ENCODE measurements at regions not wholly inside any gene's neighbourhood (a gene's known extent, or its start where the extent isn't known, plus 50 kb on each side); places are given as distances from the start of the nearest gene placed in this dataset.
"Not testable (repeated sequence)": the region's sequence is repeated elsewhere in the genome, so short reads cannot be mapped to it uniquely, and the experiment has no call there.

DNA sequence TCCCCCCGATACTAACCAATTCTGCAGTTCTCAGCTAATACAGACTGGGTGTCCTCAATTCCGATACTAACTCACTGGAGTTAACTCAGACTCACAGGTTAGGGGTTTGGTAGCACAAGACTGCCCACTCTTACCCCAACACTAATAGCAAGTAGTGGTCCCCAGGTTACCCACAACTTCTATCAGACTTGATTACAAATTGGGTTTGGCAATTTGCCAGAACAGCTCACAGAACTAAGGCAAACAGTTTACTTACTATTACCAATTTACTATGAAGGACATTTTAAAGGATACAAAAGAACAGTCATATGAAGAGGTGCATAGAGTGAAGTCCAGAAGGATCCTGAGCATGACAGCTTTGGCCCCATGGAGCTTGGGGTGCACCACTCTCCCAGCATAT lies 201.8 kb upstream of the VCX start:
- FAIRE-seq: no peak
- TF ChIP-seq POLR2A (IDR thresholded peaks at IDR 0.05; ENCODE audit: low read depth, low read length): no peak
- TF ChIP-seq POU2F2 (IDR thresholded peaks at IDR 0.05; ENCODE audit: low read depth, low read length): no peak
- TF ChIP-seq SPI1 (IDR thresholded peaks at IDR 0.05; ENCODE audit: low read depth, low read length): no peak
- no peak for TF ChIP-seq PAX5 (IDR thresholded peaks at IDR 0.05; ENCODE audit: insufficient read depth, low read length, severe bottlenecking)
- no peak for TF ChIP-seq POLR2AphosphoS5 (IDR thresholded peaks at IDR 0.05; ENCODE audit: low read depth, low read length)
- TF ChIP-seq TAF1 (IDR thresholded peaks at IDR 0.05; ENCODE audit: low read depth, low read length): no peak
- DNase-seq (ENCODE audit: insufficient read length, low spot score): no peak

DNA sequence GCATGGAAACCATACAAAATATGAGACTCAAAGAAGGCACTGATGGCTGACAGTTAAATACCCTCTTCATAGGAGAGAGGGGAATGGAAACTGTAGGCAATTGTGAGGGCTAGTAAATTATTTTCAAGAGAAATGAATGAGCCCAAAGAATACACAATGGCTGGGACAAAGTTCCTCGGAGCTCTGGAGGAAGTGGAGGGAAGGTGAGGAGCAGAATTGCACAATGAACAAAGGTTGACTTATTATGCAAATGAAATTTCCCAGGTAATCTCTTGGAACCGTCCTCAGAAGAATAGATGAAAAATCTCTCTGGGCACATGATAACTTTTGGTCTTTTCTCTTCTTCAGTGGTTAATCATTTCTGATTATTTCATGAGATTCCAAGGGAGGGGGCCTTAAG lies 202.6 kb upstream of the VCX start:
- DNase-seq (ENCODE audit: insufficient read length, low spot score) (no peak), FAIRE-seq (no peak)
- no peak for TF ChIP-seq POLR2AphosphoS5 (IDR thresholded peaks at IDR 0.05; ENCODE audit: low read depth, low read length)
- TF ChIP-seq POLR2A (IDR thresholded peaks at IDR 0.05; ENCODE audit: low read depth, low read length): no peak
- no peak for TF ChIP-seq POU2F2 (IDR thresholded peaks at IDR 0.05; ENCODE audit: low read depth, low read length)
- no peak for TF ChIP-seq TAF1 (IDR thresholded peaks at IDR 0.05; ENCODE audit: low read depth, low read length)
- TF ChIP-seq SPI1 (IDR thresholded peaks at IDR 0.05; ENCODE audit: low read depth, low read length): no peak
- TF ChIP-seq PAX5 (IDR thresholded peaks at IDR 0.05; ENCODE audit: insufficient read depth, low read length, severe bottlenecking): no peak

DNA sequence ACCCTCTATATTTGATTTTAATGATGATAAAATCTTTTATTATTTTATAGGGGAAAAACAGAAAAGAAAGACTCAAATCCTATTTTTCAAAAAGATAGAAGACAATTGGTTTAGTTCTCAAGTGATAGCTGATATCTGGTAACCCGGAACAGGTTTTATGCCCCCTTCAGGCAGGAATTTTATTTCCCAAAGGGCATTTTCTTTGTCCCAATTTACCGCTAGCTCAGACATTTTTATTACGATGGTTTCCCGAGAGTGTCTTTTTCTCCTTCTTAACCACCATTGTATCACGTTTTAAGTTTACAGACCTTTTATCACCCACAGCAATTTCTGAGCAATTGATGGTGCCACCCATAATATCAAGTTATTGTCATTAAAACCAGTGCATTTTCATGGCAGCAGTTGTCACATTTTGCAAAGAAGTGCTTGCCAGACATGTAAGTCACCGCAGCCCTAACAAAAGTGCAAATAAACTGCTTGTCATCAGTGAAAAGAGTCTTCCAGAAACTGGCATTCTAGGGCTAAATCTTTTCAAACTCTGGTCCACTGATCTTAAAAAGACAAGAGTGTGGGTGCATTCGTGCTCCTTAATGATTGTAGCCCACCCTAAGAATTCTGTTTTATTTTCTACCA lies 204.8 kb upstream of the VCX start:
- FAIRE-seq (no peak), DNase-seq (ENCODE audit: insufficient read length, low spot score) (no peak)
- TF ChIP-seq SPI1 (IDR thresholded peaks at IDR 0.05; ENCODE audit: low read depth, low read length) (no peak), TAF1 (IDR thresholded peaks at IDR 0.05; ENCODE audit: low read depth, low read length) (no peak)

DNA sequence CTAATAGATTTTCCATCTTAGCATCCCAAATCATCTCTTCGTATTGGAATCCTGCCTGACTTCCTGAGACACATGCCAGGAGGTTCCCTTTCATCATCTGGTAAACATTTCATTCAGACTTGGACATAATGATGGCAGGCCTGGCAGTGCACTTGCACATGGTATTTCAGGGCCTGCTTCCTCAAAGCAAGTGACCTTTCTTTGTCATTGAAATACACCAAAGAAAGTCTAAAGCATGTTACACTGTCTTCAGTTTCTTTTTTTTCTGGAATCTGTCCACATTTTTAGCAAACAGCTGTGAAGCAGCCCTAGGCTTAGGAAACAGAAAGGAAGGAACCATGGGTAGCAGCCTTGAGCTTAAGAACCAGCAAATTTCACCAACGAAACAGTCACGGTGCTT lies 205.9 kb upstream of the VCX start:
- no peak for DNase-seq (ENCODE audit: insufficient read length, low spot score)
- no peak for FAIRE-seq
- TF ChIP-seq SPI1 (IDR thresholded peaks at IDR 0.05; ENCODE audit: low read depth, low read length) (no peak), POLR2AphosphoS5 (IDR thresholded peaks at IDR 0.05; ENCODE audit: low read depth, low read length) (no peak), POLR2A (IDR thresholded peaks at IDR 0.05; ENCODE audit: low read depth, low read length) (no peak), PAX5 (IDR thresholded peaks at IDR 0.05; ENCODE audit: insufficient read depth, low read length, severe bottlenecking) (no peak), POU2F2 (IDR thresholded peaks at IDR 0.05; ENCODE audit: low read depth, low read length) (no peak), TAF1 (IDR thresholded peaks at IDR 0.05; ENCODE audit: low read depth, low read length) (no peak)

DNA sequence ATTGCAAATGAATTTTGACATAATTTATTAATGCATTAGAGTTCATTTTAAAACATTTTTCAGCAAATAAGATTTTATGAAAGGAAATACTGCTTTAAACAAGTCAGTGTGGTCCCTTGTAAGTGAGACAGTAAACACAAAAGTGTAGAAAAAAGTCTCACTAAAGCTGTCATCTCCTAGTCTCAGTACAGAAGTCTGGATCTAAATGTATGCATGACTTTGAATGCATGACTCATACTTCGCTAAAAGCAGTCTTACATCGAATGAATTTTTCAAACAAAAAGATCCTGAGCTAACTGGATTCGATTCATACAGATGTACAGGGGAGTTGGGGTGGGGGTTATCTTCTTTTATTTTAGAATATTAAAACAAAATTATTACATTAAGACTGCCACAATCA lies 207.4 kb upstream of the VCX start:
- no peak for TF ChIP-seq POLR2AphosphoS5 (IDR thresholded peaks at IDR 0.05; ENCODE audit: low read depth, low read length)
- no peak for TF ChIP-seq POU2F2 (IDR thresholded peaks at IDR 0.05; ENCODE audit: low read depth, low read length)
- TF ChIP-seq POLR2A (IDR thresholded peaks at IDR 0.05; ENCODE audit: low read depth, low read length): no peak
- TF ChIP-seq PAX5 (IDR thresholded peaks at IDR 0.05; ENCODE audit: insufficient read depth, low read length, severe bottlenecking): no peak
- no peak for TF ChIP-seq SPI1 (IDR thresholded peaks at IDR 0.05; ENCODE audit: low read depth, low read length)
- no peak for TF ChIP-seq TAF1 (IDR thresholded peaks at IDR 0.05; ENCODE audit: low read depth, low read length)
- no peak for FAIRE-seq
- DNase-seq (ENCODE audit: insufficient read length, low spot score): no peak

DNA sequence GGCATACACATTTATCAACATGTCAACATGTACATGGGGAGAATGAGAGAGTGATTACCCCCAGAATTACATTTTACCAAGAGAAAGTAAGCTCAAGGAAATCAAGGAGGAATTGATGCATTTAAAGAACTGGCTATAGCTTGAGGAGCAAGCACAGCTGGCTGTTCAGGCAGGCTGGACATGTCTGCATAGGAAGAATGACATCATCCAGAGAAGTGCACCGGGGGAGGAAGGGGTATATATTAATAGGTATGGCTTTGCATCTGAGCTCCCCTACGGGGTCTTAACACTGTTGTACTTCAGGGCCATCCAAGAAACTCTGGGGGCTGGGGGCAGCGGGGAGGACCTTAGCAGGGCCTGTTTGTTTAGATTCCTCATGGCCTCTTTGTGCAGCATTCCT lies 222.4 kb upstream of the VCX start:
- FAIRE-seq (no peak), DNase-seq (ENCODE audit: insufficient read length, low spot score) (no peak)
- TF ChIP-seq POU2F2 (IDR thresholded peaks at IDR 0.05; ENCODE audit: low read depth, low read length): no peak
- TF ChIP-seq PAX5 (IDR thresholded peaks at IDR 0.05; ENCODE audit: insufficient read depth, low read length, severe bottlenecking): no peak
- no peak for TF ChIP-seq SPI1 (IDR thresholded peaks at IDR 0.05; ENCODE audit: low read depth, low read length)
- no peak for TF ChIP-seq TAF1 (IDR thresholded peaks at IDR 0.05; ENCODE audit: low read depth, low read length)

DNA sequence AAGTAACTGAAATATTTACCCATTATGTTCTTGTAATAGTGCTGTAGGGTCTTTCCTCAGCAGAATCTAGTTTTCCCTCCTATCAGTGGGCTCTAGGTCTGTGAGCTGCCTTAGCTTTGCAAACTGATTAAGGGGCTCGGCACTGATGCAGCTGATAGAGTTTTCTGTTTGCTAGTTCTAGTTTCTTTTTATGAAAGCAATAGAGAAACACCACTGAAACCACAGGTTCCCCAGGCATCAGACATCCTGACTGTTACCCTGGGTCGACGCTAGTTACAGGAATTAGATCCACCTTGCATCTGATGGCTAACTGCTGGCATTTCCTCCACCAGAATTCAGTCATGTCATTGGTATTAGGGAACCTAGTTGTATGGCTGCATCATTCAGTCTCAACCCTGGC lies 225.0 kb upstream of the VCX start:
- FAIRE-seq: no peak
- DNase-seq (ENCODE audit: insufficient read length, low spot score): no peak
- TF ChIP-seq TAF1 (IDR thresholded peaks at IDR 0.05; ENCODE audit: low read depth, low read length): no peak
- TF ChIP-seq POU2F2 (IDR thresholded peaks at IDR 0.05; ENCODE audit: low read depth, low read length): no peak
- no peak for TF ChIP-seq POLR2AphosphoS5 (IDR thresholded peaks at IDR 0.05; ENCODE audit: low read depth, low read length)
- no peak for TF ChIP-seq PAX5 (IDR thresholded peaks at IDR 0.05; ENCODE audit: insufficient read depth, low read length, severe bottlenecking)
- no peak for TF ChIP-seq SPI1 (IDR thresholded peaks at IDR 0.05; ENCODE audit: low read depth, low read length)
- TF ChIP-seq POLR2A (IDR thresholded peaks at IDR 0.05; ENCODE audit: low read depth, low read length): no peak

DNA sequence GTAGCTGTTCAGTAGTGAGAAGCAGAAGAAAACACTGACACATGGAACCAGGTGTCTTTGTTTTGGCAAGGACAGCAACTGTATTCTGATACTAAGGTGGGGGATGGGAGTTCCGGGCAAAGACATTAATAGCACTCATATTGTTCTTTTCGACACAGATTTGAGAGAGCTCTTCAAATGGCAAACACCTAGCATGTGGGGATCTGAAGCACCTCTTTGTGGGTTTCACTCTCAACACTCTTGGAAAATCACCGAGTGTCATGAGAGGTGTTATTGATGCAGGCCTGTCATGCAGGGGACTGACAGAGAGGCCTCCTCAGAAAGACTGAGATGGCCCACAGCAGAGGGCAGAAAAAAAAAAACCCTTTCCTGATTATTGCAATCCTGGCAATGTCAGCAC lies 228.4 kb upstream of the VCX start:
- no peak for DNase-seq (ENCODE audit: insufficient read length, low spot score)
- FAIRE-seq: no peak
- no peak for TF ChIP-seq SPI1 (IDR thresholded peaks at IDR 0.05; ENCODE audit: low read depth, low read length)
- no peak for TF ChIP-seq POU2F2 (IDR thresholded peaks at IDR 0.05; ENCODE audit: low read depth, low read length)
- TF ChIP-seq PAX5 (IDR thresholded peaks at IDR 0.05; ENCODE audit: insufficient read depth, low read length, severe bottlenecking): no peak
- no peak for TF ChIP-seq TAF1 (IDR thresholded peaks at IDR 0.05; ENCODE audit: low read depth, low read length)
- TF ChIP-seq POLR2A (IDR thresholded peaks at IDR 0.05; ENCODE audit: low read depth, low read length): no peak
- no peak for TF ChIP-seq POLR2AphosphoS5 (IDR thresholded peaks at IDR 0.05; ENCODE audit: low read depth, low read length)

DNA sequence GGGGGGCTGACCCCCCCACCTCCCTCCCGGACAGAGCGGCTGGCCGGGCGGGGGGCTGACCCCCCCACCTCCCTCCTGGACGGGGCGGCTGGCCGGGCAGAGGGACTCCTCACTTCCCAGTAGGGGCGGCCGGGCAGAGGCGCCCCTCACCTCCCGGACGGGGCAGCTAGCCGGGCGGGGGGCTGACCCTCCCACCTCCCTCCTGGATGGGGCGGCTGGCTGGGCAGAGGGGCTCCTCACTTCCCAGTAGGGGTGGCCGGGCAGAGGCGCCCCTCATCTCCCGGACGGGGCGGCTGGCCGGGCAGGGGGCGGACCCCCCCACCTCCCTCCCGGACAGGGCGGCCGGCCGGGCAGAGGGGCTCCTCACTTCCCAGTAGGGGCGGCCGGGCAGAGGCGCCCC lies 234.3 kb upstream of the VCX start:
- DNase-seq (ENCODE audit: insufficient read length, low spot score); FAIRE-seq: not testable (repeated sequence)

DNA sequence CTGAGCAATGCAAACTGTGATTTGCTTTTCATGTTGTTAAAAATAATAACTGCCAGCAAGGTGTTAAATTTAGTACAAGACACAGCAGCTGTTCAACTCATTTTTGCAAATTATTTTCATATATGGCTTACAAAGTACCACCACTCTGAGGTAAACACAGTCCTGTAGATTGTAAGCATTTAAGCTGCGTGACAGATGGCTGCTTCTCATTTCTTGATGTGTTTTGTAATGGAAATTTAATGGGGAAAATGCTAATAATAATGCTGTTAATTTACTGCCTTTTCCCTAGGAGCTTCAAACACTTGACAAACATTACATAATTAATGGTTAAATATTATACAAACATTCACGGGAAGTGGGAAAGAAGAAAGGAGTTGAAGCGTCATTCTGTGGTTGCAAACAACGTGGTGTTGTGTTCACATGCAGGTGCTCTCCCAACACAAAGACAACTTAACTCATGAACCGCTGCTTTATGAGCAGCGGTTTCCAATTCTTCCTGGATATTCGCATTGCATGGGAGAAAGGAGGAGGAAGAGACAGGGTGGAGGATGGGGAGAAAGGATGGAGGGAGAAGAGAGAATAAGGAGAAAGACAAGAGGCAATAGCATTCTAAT lies 236.8 kb upstream of the VCX start:
- DNase-seq (ENCODE audit: insufficient read length, low spot score) (no peak), FAIRE-seq (no peak)
- TF ChIP-seq TAF1 (IDR thresholded peaks at IDR 0.05; ENCODE audit: low read depth, low read length): no peak
- TF ChIP-seq PAX5 (IDR thresholded peaks at IDR 0.05; ENCODE audit: insufficient read depth, low read length, severe bottlenecking): no peak
- TF ChIP-seq POU2F2 (IDR thresholded peaks at IDR 0.05; ENCODE audit: low read depth, low read length): no peak
- no peak for TF ChIP-seq SPI1 (IDR thresholded peaks at IDR 0.05; ENCODE audit: low read depth, low read length)
- no peak for TF ChIP-seq POLR2A (IDR thresholded peaks at IDR 0.05; ENCODE audit: low read depth, low read length)
- TF ChIP-seq POLR2AphosphoS5 (IDR thresholded peaks at IDR 0.05; ENCODE audit: low read depth, low read length): no peak

Data from GM12891 (cell line).